Fibroblast of mammary gland (primary cell): ENCODE measurements at regions not wholly inside any gene's neighbourhood (a gene's known extent, or its start where the extent isn't known, plus 50 kb on each side); places are given as distances from the start of the nearest gene placed in this dataset.
A peak's percentile ranks its signal among the peaks of the same experiment; 100 is the strongest.
"Not testable (repeated sequence)": the region's sequence is repeated elsewhere in the genome, so short reads cannot be mapped to it uniquely, and the experiment has no call there.

Source experiments
- DNase-seq: peaks from one replicate; pipeline ENCODE4 v3.0.0-alpha.2; 2010; ENCODE audit warnings: low read depth
- H3K4me3 ChIP-seq: 2 replicates; pipeline ENCODE4 v1.5.1; 2011; ENCODE audit warnings: low read depth, mild to moderate bottlenecking, low read length, moderate library complexity; ENCODE audit not compliant: control insufficient read depth
- TF ChIP-seq, protein P1 (sequence below): conservative IDR thresholded peaks from 2 replicates; pipeline ENCODE4 v1.5.1; 2011; ENCODE audit warnings: low read depth, low read length, inconsistent platforms; ENCODE audit not compliant: control insufficient read depth, insufficient read depth

DNA sequence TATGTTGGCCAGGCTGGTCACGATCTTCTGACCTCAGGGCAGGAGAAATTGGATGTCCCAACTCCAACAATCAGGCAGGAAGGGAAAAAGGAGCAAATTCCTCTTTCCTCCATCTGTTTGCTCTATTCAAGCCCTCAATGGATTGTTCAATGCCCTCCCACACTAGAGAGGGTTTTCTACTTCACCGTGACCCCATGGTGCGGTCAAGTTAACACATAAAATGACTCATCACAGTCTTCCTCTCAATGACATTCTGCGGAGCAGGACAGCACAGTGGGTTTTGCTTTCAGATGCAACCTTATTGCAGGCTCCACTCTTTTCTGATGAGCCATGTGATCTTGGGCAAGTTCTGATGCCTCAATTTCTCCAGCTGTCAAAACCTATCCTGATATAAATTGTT, 364.9 kb downstream of the ANKRD30A start:
- no peak for DNase-seq
- TF ChIP-seq, protein P1, sequence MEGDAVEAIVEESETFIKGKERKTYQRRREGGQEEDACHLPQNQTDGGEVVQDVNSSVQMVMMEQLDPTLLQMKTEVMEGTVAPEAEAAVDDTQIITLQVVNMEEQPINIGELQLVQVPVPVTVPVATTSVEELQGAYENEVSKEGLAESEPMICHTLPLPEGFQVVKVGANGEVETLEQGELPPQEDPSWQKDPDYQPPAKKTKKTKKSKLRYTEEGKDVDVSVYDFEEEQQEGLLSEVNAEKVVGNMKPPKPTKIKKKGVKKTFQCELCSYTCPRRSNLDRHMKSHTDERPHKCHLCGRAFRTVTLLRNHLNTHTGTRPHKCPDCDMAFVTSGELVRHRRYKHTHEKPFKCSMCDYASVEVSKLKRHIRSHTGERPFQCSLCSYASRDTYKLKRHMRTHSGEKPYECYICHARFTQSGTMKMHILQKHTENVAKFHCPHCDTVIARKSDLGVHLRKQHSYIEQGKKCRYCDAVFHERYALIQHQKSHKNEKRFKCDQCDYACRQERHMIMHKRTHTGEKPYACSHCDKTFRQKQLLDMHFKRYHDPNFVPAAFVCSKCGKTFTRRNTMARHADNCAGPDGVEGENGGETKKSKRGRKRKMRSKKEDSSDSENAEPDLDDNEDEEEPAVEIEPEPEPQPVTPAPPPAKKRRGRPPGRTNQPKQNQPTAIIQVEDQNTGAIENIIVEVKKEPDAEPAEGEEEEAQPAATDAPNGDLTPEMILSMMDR: no peak
- no peak overlapping the region for H3K4me3 ChIP-seq

DNA sequence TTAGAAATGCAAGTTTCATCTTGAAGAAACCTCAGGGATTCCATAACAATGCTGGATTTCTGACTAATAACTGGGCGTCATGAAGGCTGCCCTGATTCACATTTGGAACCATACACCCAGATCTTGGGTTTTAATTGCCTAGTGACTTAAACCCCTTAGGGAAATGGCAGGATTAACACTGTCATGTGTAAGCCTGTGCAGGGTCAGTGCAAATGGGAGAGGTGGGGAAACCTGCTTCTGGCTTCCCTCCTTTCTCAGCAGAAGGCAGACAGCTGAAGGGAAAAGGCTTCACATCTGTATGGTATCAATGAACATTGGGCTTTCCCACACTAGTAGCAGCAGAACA, 364.2 kb downstream of the ANKRD30A start:
- DNase-seq: no peak
- H3K4me3 ChIP-seq: no peak overlapping the region
- TF ChIP-seq, protein P1: no peak

DNA sequence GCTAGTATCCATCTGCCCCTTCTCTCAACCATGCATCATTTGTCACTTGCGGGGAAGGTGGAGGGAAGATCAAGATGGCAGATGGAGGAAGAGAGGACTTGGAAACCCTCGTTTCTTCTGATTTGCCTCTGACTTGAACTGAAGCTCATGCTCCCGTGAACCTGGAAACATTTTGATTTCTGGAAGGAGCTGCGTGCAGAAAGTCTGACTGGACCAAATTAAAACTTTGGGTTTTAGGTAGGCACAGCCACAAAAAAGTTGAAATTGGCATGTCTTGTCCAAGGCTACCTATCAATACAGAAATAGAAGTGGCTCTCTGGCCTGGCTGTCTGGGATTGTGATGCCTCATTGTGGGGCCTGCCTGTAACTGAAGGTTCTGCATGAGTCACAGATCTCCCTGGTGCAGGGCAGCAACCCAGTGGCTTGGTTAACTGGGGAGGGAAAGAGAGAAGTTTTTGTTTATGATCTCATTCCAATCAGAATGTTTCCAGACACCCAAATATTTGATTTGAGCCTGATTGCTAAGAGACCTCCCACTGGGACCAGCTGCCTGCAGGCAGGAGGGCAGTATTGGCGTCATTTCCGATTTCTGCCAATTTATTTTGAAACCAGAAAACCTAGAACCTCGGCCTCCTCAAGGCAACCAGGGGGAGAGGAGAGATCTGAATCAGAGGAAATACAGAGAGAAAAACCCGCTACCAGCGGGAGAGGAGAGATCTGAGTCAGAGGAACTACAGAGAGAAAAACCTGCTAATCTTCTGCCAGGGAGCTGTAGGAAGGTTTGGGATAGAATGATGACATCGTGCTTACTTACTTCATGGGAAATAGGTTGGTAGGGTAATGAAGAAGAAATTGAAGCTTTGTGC, 363.6 kb downstream of the ANKRD30A start:
- peak; percentile 31 for DNase-seq
- TF ChIP-seq, protein P1: no peak
- H3K4me3 ChIP-seq: no peak overlapping the region

DNA sequence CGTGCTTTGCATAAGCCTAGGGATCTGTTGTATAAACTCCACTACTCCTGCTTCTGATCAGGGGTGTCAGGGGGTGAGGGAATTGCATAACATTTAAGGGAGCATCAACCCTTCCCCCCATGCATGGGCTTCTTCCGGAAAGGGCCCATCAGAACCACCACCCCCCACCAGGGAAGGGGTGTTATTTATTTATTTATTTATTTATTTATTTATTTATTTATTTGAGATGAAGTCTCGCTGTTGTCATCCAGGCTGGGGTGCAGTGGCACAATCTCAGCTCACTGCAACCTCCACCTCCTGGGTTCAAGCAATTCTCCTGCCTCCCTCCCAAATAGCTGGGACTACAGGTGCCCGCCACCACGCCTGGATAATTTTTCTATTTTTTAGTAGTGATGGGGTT, 355.2 kb downstream of the ANKRD30A start:
- not testable (repeated sequence) for H3K4me3 ChIP-seq

DNA sequence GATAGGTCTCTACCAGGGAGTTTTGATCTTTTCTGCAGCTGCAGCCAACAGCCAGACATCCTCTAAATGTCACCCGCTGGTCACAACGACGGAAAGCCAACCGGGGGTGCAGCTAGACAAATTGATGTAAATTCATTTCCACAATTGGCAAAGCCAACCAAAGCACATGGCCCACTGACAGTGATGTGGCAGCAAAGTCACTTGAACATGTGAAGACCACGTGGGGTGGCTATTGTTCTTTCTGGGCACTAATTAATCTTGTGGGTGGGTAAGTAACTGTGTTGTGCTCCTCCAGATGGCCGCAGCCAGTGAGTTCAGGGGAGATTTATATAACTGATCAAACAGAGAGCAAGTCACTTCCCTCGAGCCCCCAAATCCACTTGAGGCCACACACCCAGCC, 354.1 kb downstream of the ANKRD30A start:
- no peak overlapping the region for H3K4me3 ChIP-seq
- TF ChIP-seq, protein P1: no peak
- no peak for DNase-seq

More for the DNA sequence above, 355.2 kb downstream of the ANKRD30A start:
- DNase-seq: not testable (repeated sequence)

DNA sequence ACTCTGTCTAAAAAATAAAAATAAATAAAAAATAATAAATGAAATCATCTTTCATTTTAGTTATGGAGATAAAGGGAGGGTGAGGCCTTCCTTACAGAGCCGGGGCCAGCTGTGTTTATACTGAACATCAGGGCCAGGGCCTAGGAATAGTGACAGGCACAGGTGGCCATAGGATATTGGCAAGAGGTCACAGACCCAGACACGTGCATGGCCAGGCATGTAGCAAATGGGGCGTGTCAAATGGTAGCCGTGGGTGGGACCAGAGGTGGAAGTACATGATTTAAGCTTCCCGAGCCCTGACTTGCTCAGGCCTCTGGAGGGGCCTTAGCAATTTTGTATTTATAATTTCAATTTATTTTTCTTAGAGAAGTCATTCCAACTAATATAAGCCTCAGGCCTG, 353.0 kb downstream of the ANKRD30A start:
- TF ChIP-seq, protein P1: no peak
- no peak for DNase-seq
- H3K4me3 ChIP-seq: no peak overlapping the region

DNA sequence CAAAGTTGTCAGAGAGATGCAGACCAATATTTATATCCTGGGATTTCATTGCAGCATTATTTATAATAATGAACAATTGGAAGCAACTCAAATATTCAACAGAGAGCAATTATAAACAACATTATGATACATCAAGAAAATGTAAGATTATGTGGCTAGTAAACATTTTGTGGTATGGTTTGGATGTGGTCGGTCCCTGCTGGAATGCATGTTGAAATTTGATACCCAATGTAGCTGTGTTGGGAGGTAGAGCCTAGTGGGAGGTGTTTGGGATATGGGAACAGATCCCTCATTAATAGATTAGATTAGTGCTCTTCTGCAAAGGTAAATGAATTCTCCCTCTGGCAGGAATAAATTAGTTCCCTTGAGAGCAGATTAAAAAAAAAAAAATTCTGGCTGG, 350.9 kb downstream of the ANKRD30A start:
- TF ChIP-seq, protein P1: no peak
- H3K4me3 ChIP-seq: no peak overlapping the region
- DNase-seq: no peak
